OCI-LY1 (cell line): ENCODE measurements at regions not wholly inside any gene's neighbourhood (a gene's known extent, or its start where the extent isn't known, plus 50 kb on each side); places are given as distances from the start of the nearest gene placed in this dataset.

Experiments used
- H2AFZ ChIP-seq: fragments of 200-600 bp; sonication (generic), shearing (Covaris generic); 2 replicates; pipeline ENCODE4 v1.6.0; 2014; ENCODE audit warnings: antibody characterized with exemption, mild to moderate bottlenecking, low read length
- H3F3A ChIP-seq: fragments of 200-600 bp; sonication (generic), shearing (Covaris generic); 2 replicates; pipeline ENCODE4 v1.6.0; 2014; ENCODE audit warnings: mild to moderate bottlenecking, antibody characterized with exemption, low read length, moderate library complexity; ENCODE audit not compliant: insufficient read depth
- H3K27ac ChIP-seq: fragments of 200-600 bp; sonication (generic); 2 replicates; pipeline ENCODE4 v1.5.1; 2014; ENCODE audit warnings: low read length, mixed run types, mild to moderate bottlenecking, low read depth; ENCODE audit not compliant: poor library complexity, severe bottlenecking
- H3K27me3 ChIP-seq: fragments of 200-600 bp; sonication (generic); 2 replicates; pipeline ENCODE4 v1.6.0; 2014; ENCODE audit warnings: antibody characterized with exemption, mild to moderate bottlenecking, low read length, moderate library complexity; ENCODE audit not compliant: insufficient read depth
- H3K36me3 ChIP-seq: fragments of 200-600 bp; sonication (generic); 2 replicates; pipeline ENCODE4 v1.6.1; 2014; ENCODE audit warnings: mild to moderate bottlenecking, antibody characterized with exemption, low read length, moderate library complexity, mixed read lengths; ENCODE audit not compliant: insufficient read depth
- H3K4me1 ChIP-seq: fragments of 200-600 bp; sonication (generic); 2 replicates; pipeline ENCODE4 v1.5.1; 2014; ENCODE audit warnings: mild to moderate bottlenecking, low read length, moderate library complexity; ENCODE audit not compliant: insufficient read depth, severe bottlenecking
- H3K4me2 ChIP-seq: fragments of 200-600 bp; sonication (generic), shearing (Covaris generic); 2 replicates; pipeline ENCODE4 v1.6.1; 2014; ENCODE audit warnings: low read length
- H3K4me3 ChIP-seq: fragments of 200-600 bp; sonication (generic); 2 replicates; pipeline ENCODE4 v1.5.1; 2014; ENCODE audit warnings: low read length, low read depth, mild to moderate bottlenecking, mixed read lengths; ENCODE audit not compliant: poor library complexity, severe bottlenecking
- H3K79me2 ChIP-seq: fragments of 200-600 bp; shearing (Covaris generic); 2 replicates; pipeline ENCODE4 v1.6.1; 2016; ENCODE audit warnings: mixed run types, low read length, mixed read lengths; ENCODE audit not compliant: insufficient read depth
- H3K9ac ChIP-seq: fragments of 200-600 bp; sonication (generic), shearing (Covaris generic); 2 replicates; pipeline ENCODE4 v1.6.1; 2014; ENCODE audit warnings: mild to moderate bottlenecking, low read length, mixed read lengths
- H3K9me2 ChIP-seq: fragments of 200-600 bp; sonication (generic), shearing (Covaris generic); 2 replicates; pipeline ENCODE4 v1.6.1; 2014; ENCODE audit warnings: low read depth, mild to moderate bottlenecking, low read length, mixed read lengths
- H3K9me3 ChIP-seq: fragments of 200-600 bp; shearing (Covaris generic); 2 replicates; pipeline ENCODE4 v1.6.1; 2014; ENCODE audit warnings: low read length, mixed read lengths
- H4K20me1 ChIP-seq: fragments of 200-600 bp; sonication (generic), shearing (Covaris generic); 2 replicates; pipeline ENCODE4 v1.6.0; 2016; ENCODE audit warnings: mild to moderate bottlenecking, low read length; ENCODE audit not compliant: insufficient read depth
- EZH2 ChIP-seq: fragments of 200-600 bp; sonication (generic), shearing (Covaris generic); IDR thresholded peaks from 2 replicates; pipeline ENCODE4 v1.8.0; 2017; ENCODE audit warnings: borderline replicate concordance, mixed run types, mild to moderate bottlenecking, antibody characterized with exemption, low read length, moderate library complexity, mixed read lengths
- TF ChIP-seq, protein P1 (sequence below): fragments of 200-600 bp; sonication (generic), shearing (Covaris generic); IDR thresholded peaks from 2 replicates; pipeline ENCODE4 v1.5.1; 2017; ENCODE audit warnings: mild to moderate bottlenecking, antibody characterized with exemption, low read length, moderate library complexity, mixed read lengths

DNA sequence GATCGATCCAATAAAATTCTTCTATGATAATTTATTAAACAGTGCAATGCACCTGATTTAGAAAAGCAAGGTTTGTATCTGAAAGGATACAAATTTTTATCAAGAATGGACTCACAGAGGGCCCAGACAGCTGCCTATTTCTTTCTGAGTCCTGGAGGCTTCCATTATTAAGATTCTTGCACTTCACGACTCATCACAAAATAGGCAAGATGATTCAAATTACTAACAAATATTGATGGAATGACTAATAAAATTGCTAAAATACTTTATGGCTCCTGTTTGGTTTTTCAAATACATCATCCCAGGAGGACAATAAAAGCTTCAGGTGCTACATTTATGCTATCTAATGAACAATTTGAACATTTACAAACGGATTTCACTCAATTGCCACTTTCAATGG, 483.0 kb upstream of the AGTR1 start:
- no peak for TF ChIP-seq EZH2
- TF ChIP-seq, protein P1, sequence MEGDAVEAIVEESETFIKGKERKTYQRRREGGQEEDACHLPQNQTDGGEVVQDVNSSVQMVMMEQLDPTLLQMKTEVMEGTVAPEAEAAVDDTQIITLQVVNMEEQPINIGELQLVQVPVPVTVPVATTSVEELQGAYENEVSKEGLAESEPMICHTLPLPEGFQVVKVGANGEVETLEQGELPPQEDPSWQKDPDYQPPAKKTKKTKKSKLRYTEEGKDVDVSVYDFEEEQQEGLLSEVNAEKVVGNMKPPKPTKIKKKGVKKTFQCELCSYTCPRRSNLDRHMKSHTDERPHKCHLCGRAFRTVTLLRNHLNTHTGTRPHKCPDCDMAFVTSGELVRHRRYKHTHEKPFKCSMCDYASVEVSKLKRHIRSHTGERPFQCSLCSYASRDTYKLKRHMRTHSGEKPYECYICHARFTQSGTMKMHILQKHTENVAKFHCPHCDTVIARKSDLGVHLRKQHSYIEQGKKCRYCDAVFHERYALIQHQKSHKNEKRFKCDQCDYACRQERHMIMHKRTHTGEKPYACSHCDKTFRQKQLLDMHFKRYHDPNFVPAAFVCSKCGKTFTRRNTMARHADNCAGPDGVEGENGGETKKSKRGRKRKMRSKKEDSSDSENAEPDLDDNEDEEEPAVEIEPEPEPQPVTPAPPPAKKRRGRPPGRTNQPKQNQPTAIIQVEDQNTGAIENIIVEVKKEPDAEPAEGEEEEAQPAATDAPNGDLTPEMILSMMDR: no peak
- no peak overlapping the region for H3K9ac ChIP-seq
- peaks cover 3% of the 10 kb centered on the region; the same call in 1 of the 2 replicates for H3K9me2 ChIP-seq
- H3K4me1 ChIP-seq: no peaks in the 10 kb centered on the region
- no peaks in the 10 kb centered on the region for H3K79me2 ChIP-seq
- H3K4me2 ChIP-seq: no peak overlapping the region
- H3K9me3 ChIP-seq: no peaks in the 10 kb centered on the region
- H3F3A ChIP-seq: no peaks in the 10 kb centered on the region
- no peak overlapping the region for H2AFZ ChIP-seq
- no peak overlapping the region for H3K4me3 ChIP-seq
- no peaks in the 10 kb centered on the region for H3K27me3 ChIP-seq
- H4K20me1 ChIP-seq: 0 out of 2 replicates have a peak, but pooled peaks cover 2% of the 10 kb centered on the region
- H3K27ac ChIP-seq: no peak overlapping the region
- H3K36me3 ChIP-seq: no peaks in the 10 kb centered on the region

DNA sequence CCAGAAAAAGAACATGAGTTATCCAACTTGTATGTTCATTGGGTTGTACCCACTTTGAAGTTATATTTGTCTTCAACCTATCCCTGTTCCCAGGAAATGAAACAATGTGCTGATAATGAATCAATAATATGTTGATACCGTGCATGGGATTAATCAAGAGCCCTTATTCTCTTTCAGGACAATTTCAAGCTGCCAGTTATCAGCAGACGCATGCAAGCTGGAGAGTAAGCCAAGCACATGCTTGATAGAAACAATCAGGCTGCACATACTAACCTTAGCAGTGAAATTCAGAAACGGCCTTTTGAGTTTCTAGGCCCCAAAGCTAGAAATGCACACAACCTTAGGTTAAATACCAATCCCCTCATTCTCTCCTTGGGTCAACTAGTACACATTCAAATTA, 480.4 kb upstream of the AGTR1 start:
- H3K36me3 ChIP-seq: no peaks in the 10 kb centered on the region
- no peak overlapping the region for H3K9ac ChIP-seq
- H2AFZ ChIP-seq: no peak overlapping the region
- H3K79me2 ChIP-seq: no peaks in the 10 kb centered on the region
- H3K9me2 ChIP-seq: peaks cover 3% of the 10 kb centered on the region; the same call in 1 of the 2 replicates
- H3K4me3 ChIP-seq: no peak overlapping the region
- no peak overlapping the region for H3K27ac ChIP-seq
- no peaks in the 10 kb centered on the region for H3F3A ChIP-seq
- H3K9me3 ChIP-seq: no peaks in the 10 kb centered on the region
- H3K4me1 ChIP-seq: peaks cover 5% of the 10 kb centered on the region
- H3K4me2 ChIP-seq: no peak overlapping the region
- H4K20me1 ChIP-seq: 0 out of 2 replicates have a peak, but pooled peaks cover 2% of the 10 kb centered on the region
- no peaks in the 10 kb centered on the region for H3K27me3 ChIP-seq
- TF ChIP-seq EZH2: no peak
- TF ChIP-seq, protein P1: no peak

DNA sequence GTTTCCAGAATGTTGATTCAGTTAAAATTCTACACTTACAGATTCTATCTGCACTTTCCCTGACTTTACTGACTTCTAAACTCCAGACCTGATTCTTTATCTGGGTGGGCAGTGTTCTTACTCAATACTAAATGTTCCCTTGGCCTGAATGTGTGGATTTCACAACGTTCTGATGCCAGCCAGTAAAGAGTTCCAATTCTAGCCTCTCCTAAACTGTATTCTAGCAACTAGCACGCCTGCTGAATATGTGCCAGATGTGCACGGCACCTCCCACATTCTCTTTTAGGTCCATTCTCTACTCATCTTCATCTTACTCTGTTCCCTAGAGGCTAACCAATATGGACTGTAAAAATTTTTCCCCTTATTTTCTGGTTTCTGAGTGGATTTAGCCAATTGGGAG, 479.5 kb upstream of the AGTR1 start:
- Histone ChIP-seq H3F3A (no peaks in the 10 kb centered on the region), H3K9me3 (no peaks in the 10 kb centered on the region), H4K20me1 (0 out of 2 replicates have a peak, but pooled peaks cover 2% of the 10 kb centered on the region), H3K27ac (no peak overlapping the region), H2AFZ (no peak overlapping the region), H3K9me2 (peaks cover 3% of the 10 kb centered on the region; the same call in 1 of the 2 replicates), H3K9ac (no peak overlapping the region), H3K4me2 (no peak overlapping the region), H3K27me3 (no peaks in the 10 kb centered on the region), H3K4me3 (no peak overlapping the region), H3K79me2 (no peaks in the 10 kb centered on the region), H3K4me1 (peaks cover 5% of the 10 kb centered on the region), H3K36me3 (no peaks in the 10 kb centered on the region)
- no peak for TF ChIP-seq EZH2
- TF ChIP-seq, protein P1: no peak
